Parathyroid adenoma (tissue), 2 donors: ENCODE measurements at regions not wholly inside any gene's neighbourhood (a gene's known extent, or its start where the extent isn't known, plus 50 kb on each side); places are given as distances from the start of the nearest gene placed in this dataset.

Source experiments
- H2AFZ ChIP-seq: fragments of 300-600 bp; sonication (generic); one replicate; pipeline ENCODE4 v1.7.0; 2017; ENCODE audit warnings: antibody characterized with exemption, mild to moderate bottlenecking
- H3K27ac ChIP-seq: fragments of 300-600 bp; sonication (generic); one replicate; pipeline ENCODE4 v1.7.0; 2017
- H3K27me3 ChIP-seq: fragments of 300-600 bp; sonication (generic); one replicate; pipeline ENCODE4 v1.7.0; 2017; ENCODE audit warnings: low read length; ENCODE audit not compliant: control insufficient read depth, insufficient read depth
- H3K36me3 ChIP-seq: fragments of 300-600 bp; sonication (generic); one replicate; pipeline ENCODE4 v1.7.0; 2017; ENCODE audit warnings: low read length; ENCODE audit not compliant: control insufficient read depth, insufficient read depth
- H3K4me1 ChIP-seq: fragments of 300-600 bp; sonication (generic); one replicate; pipeline ENCODE4 v1.7.0; 2017; ENCODE audit warnings: control low read depth
- H3K4me2 ChIP-seq: fragments of 300-600 bp; sonication (generic); one replicate; pipeline ENCODE4 v1.7.0; 2017; ENCODE audit warnings: low read length
- H3K4me3 ChIP-seq: fragments of 300-600 bp; sonication (generic); one replicate; pipeline ENCODE4 v1.7.0; 2017; ENCODE audit warnings: low read depth, low read length
- H3K79me2 ChIP-seq: fragments of 300-600 bp; sonication (generic); one replicate; pipeline ENCODE4 v1.7.0; 2017; ENCODE audit warnings: control low read depth
- H3K9ac ChIP-seq: fragments of 300-600 bp; sonication (generic); one replicate; pipeline ENCODE4 v1.7.0; 2017; ENCODE audit warnings: mild to moderate bottlenecking
- H3K9me3 ChIP-seq: fragments of 300-600 bp; sonication (generic); one replicate; pipeline ENCODE4 v1.7.0; 2017; ENCODE audit warnings: low read length; ENCODE audit not compliant: control insufficient read depth
- CTCF ChIP-seq: fragments of 300-600 bp; sonication (generic); IDR thresholded peaks from one replicate; pipeline ENCODE4 v1.7.0; 2017; ENCODE audit warnings: antibody characterized with exemption, mild to moderate bottlenecking
- donor health status: primary hyperparathyroidism.

GRCh38 chrX:51006064-51006463 lies 95.5 kb downstream of the BMP15 start:
- no peak overlapping the region for H3K4me2 ChIP-seq
- no peak overlapping the region for H3K27ac ChIP-seq
- H2AFZ ChIP-seq = no peak overlapping the region
- H3K36me3 ChIP-seq = no peaks in the 10 kb centered on the region
- no peak for TF ChIP-seq CTCF
- no peak overlapping the region for H3K4me3 ChIP-seq
- H3K9me3 ChIP-seq = no peaks in the 10 kb centered on the region
- H3K4me1 ChIP-seq = no peaks in the 10 kb centered on the region
- no peak overlapping the region for H3K9ac ChIP-seq
- H3K79me2 ChIP-seq = no peaks in the 10 kb centered on the region
- H3K27me3 ChIP-seq = no peaks in the 10 kb centered on the region

- no peaks in the 10 kb centered on the region for H3K79me2 ChIP-seq
- H3K36me3 ChIP-seq = no peaks in the 10 kb centered on the region
- no peak overlapping the region for H3K4me2 ChIP-seq
- no peak overlapping the region for H2AFZ ChIP-seq
- H3K9me3 ChIP-seq = no peaks in the 10 kb centered on the region
- no peak for TF ChIP-seq CTCF
- H3K9ac ChIP-seq = no peak overlapping the region
- no peak overlapping the region for H3K27ac ChIP-seq
- H3K27me3 ChIP-seq = no peaks in the 10 kb centered on the region
- no peaks in the 10 kb centered on the region for H3K4me1 ChIP-seq
- H3K4me3 ChIP-seq = no peak overlapping the region
These were observed 113.7 kb downstream of the BMP15 start for GRCh38 chrX:51024106-51024696.

GRCh38 chrX:51026862-51027261 lies 116.3 kb downstream of the BMP15 start:
- no peak for TF ChIP-seq CTCF
- no peaks in the 10 kb centered on the region for H3K27me3 ChIP-seq
- no peaks in the 10 kb centered on the region for H3K4me1 ChIP-seq
- H3K4me3 ChIP-seq = no peak overlapping the region
- no peak overlapping the region for H3K4me2 ChIP-seq
- no peak overlapping the region for H3K27ac ChIP-seq
- no peak overlapping the region for H3K9ac ChIP-seq
- H3K79me2 ChIP-seq = no peaks in the 10 kb centered on the region
- no peaks in the 10 kb centered on the region for H3K9me3 ChIP-seq
- no peak overlapping the region for H2AFZ ChIP-seq
- no peaks in the 10 kb centered on the region for H3K36me3 ChIP-seq

- H3K4me1 ChIP-seq = no peaks in the 10 kb centered on the region
- no peak for TF ChIP-seq CTCF
- no peak overlapping the region for H3K27ac ChIP-seq
- H2AFZ ChIP-seq = no peak overlapping the region
- H3K27me3 ChIP-seq = no peaks in the 10 kb centered on the region
- no peaks in the 10 kb centered on the region for H3K9me3 ChIP-seq
- no peaks in the 10 kb centered on the region for H3K36me3 ChIP-seq
- no peak overlapping the region for H3K4me3 ChIP-seq
- H3K9ac ChIP-seq = no peak overlapping the region
- no peak overlapping the region for H3K4me2 ChIP-seq
- H3K79me2 ChIP-seq = no peaks in the 10 kb centered on the region
These were observed 125.2 kb downstream of the BMP15 start for GRCh38 chrX:51035746-51036145.

- Histone ChIP-seq H3K36me3 (no peaks in the 10 kb centered on the region), H2AFZ (no peak overlapping the region), H3K4me2 (no peak overlapping the region), H3K79me2 (no peaks in the 10 kb centered on the region), H3K9me3 (no peaks in the 10 kb centered on the region), H3K27me3 (no peaks in the 10 kb centered on the region), H3K4me1 (no peaks in the 10 kb centered on the region), H3K27ac (no peak overlapping the region), H3K4me3 (no peak overlapping the region), H3K9ac (no peak overlapping the region)
- TF ChIP-seq CTCF = no peak
These were observed 137.4 kb downstream of the BMP15 start for GRCh38 chrX:51047950-51048349.
